NCI-H1048 (cell line): ENCODE measurements at regions not wholly inside any gene's neighbourhood (a gene's known extent, or its start where the extent isn't known, plus 50 kb on each side); places are given as distances from the start of the nearest gene placed in this dataset.

ENCODE experiments used
- DNase-seq: peaks from one replicate; lab custom pipeline; 2025; lab: John Stamatoyannopoulos, UW

- no peak for DNase-seq
These were observed 95.6 kb upstream of the E2F8 start for GRCh38 chr11:19336331-19336730.

GRCh38 chr11:19332476-19332875, 91.7 kb upstream of the E2F8 start:
- DNase-seq: no peak

GRCh38 chr11:19330416-19330815, 89.7 kb upstream of the E2F8 start:
- no peak for DNase-seq

- DNase-seq: no peak
These were observed 89.2 kb upstream of the E2F8 start for GRCh38 chr11:19329970-19330369.

GRCh38 chr11:19328586-19329311, 88.0 kb upstream of the E2F8 start:
- no peak for DNase-seq

- DNase-seq: no peak
These were observed 86.5 kb upstream of the E2F8 start for GRCh38 chr11:19327280-19327679.

- DNase-seq: no peak
These were observed 85.8 kb upstream of the E2F8 start for GRCh38 chr11:19326499-19326898.

GRCh38 chr11:19323502-19323901, 82.8 kb upstream of the E2F8 start:
- DNase-seq: no peak

GRCh38 chr11:19321351-19321750, 80.6 kb upstream of the E2F8 start:
- no peak for DNase-seq

- DNase-seq: no peak
These were observed 80.1 kb upstream of the E2F8 start for GRCh38 chr11:19320827-19321226.

GRCh38 chr11:19316434-19316833, 75.7 kb upstream of the E2F8 start:
- no peak for DNase-seq

GRCh38 chr11:19315511-19315910, 74.8 kb upstream of the E2F8 start:
- no peak for DNase-seq

- DNase-seq: no peak
These were observed 72.4 kb upstream of the E2F8 start for GRCh38 chr11:19313140-19313539.

GRCh38 chr11:19311308-19312030, 70.7 kb upstream of the E2F8 start:
- DNase-seq: no peak

- no peak for DNase-seq
These were observed 66.8 kb upstream of the E2F8 start for GRCh38 chr11:19307498-19307897.

GRCh38 chr11:19306179-19306944, 65.6 kb upstream of the E2F8 start:
- no peak for DNase-seq

- no peak for DNase-seq
These were observed 60.6 kb upstream of the E2F8 start for GRCh38 chr11:19301361-19301760.

GRCh38 chr11:19294444-19294843, 53.7 kb upstream of the E2F8 start:
- DNase-seq: no peak

GRCh38 chr11:19291064-19291463, 50.3 kb upstream of the E2F8 start:
- DNase-seq: no peak
